Hepatocyte (in vitro differentiated cells): ENCODE measurements at regions not wholly inside any gene's neighbourhood (a gene's known extent, or its start where the extent isn't known, plus 50 kb on each side); places are given as distances from the start of the nearest gene placed in this dataset.

ENCODE experiments used
- DNase-seq: peaks from one replicate; pipeline ENCODE4 v3.0.0-alpha.2; 2016; ENCODE audit warnings: low spot score
- H2AFZ ChIP-seq: fragments of 200-600 bp; sonication (generic); 2 replicates; pipeline ENCODE4 v1.6.0; 2016; ENCODE audit warnings: antibody characterized with exemption, mild to moderate bottlenecking
- H3K27ac ChIP-seq: fragments of 200-600 bp; sonication (generic); 2 replicates; pipeline ENCODE4 v1.5.1; 2016; ENCODE audit warnings: mild to moderate bottlenecking
- H3K27me3 ChIP-seq: fragments of 200-600 bp; sonication (generic); 2 replicates; pipeline ENCODE4 v1.6.1; 2016
- H3K36me3 ChIP-seq: fragments of 200-600 bp; sonication (generic); replicated peaks from 2 replicates; pipeline ENCODE4 v1.5.1; 2016; ENCODE audit warnings: low read depth; ENCODE audit not compliant: insufficient read depth
- H3K4me1 ChIP-seq: fragments of 200-600 bp; sonication (generic); 2 replicates; pipeline ENCODE4 v1.5.1; 2016; ENCODE audit warnings: mild to moderate bottlenecking, moderate library complexity; ENCODE audit not compliant: insufficient read depth
- H3K4me2 ChIP-seq: fragments of 200-600 bp; sonication (generic); 2 replicates; pipeline ENCODE4 v1.6.0; 2016
- H3K4me3 ChIP-seq: fragments of 200-600 bp; sonication (generic); 2 replicates; pipeline ENCODE4 v1.5.1; 2016; ENCODE audit warnings: mild to moderate bottlenecking
- H3K79me2 ChIP-seq: fragments of 200-600 bp; sonication (generic); 2 replicates; pipeline ENCODE4 v1.6.0; 2017; ENCODE audit warnings: mild to moderate bottlenecking
- H3K9me2 ChIP-seq: fragments of 200-600 bp; sonication (generic); replicated peaks from 2 replicates; pipeline ENCODE4 v1.6.0; 2017; ENCODE audit warnings: mild to moderate bottlenecking; ENCODE audit not compliant: insufficient read depth
- H3K9me3 ChIP-seq: fragments of 200-600 bp; sonication (generic); 2 replicates; pipeline ENCODE4 v1.5.1; 2016; ENCODE audit warnings: low read depth, mild to moderate bottlenecking
- H4K20me1 ChIP-seq: fragments of 200-600 bp; sonication (generic); 2 replicates; pipeline ENCODE4 v1.6.0; 2016; ENCODE audit warnings: mild to moderate bottlenecking; ENCODE audit not compliant: insufficient read depth, poor library complexity, severe bottlenecking
- CTCF ChIP-seq: fragments of 200-600 bp; sonication (generic); IDR thresholded peaks from 2 replicates; pipeline ENCODE4 v1.5.1; 2016; ENCODE audit warnings: antibody characterized with exemption, mild to moderate bottlenecking; ENCODE audit not compliant: poor library complexity
- EZH2 ChIP-seq: fragments of 200-600 bp; sonication (generic); IDR thresholded peaks from 2 replicates; pipeline ENCODE4 v1.6.1; 2016; ENCODE audit warnings: antibody characterized with exemption, mild to moderate bottlenecking, borderline replicate concordance
- EZH2phosphoT487 ChIP-seq: fragments of 200-600 bp; sonication (generic); IDR thresholded peaks from one replicate; pipeline ENCODE4 v1.6.1; 2018; ENCODE audit warnings: antibody characterized with exemption, mild to moderate bottlenecking, low read depth, moderate library complexity; ENCODE audit not compliant: unreplicated experiment, severe bottlenecking
- WGBS: methylation state at CpG from one replicate; pipeline ENCODE4 v1.1.6; 2016; ENCODE audit warnings: low lambda C conversion rate; ENCODE audit errors: missing lambda C conversion rate; 5-methylcytosine and 5-hydroxymethylcytosine counted together

GRCh38 chr2:16375981-16376380 lies 289.7 kb downstream of the CYRIA start:
- Histone ChIP-seq H3K9me2 (no peaks in the 10 kb centered on the region), H3K36me3 (no peaks in the 10 kb centered on the region), H3K27ac (no peak overlapping the region), H3K4me3 (no peak overlapping the region), H3K4me2 (no peak overlapping the region), H3K27me3 (no peaks in the 10 kb centered on the region), H3K79me2 (no peaks in the 10 kb centered on the region), H3K9me3 (no peaks in the 10 kb centered on the region), H4K20me1 (no peaks in the 10 kb centered on the region), H2AFZ (no peak overlapping the region), H3K4me1 (no peaks in the 10 kb centered on the region)
- WGBS, result 83% methylated on average over 4 of the region's 4 CpGs
- no peak for DNase-seq
- no peak for TF ChIP-seq CTCF
- no peak for TF ChIP-seq EZH2
- TF ChIP-seq EZH2phosphoT487, result no peak

GRCh38 chr2:16375351-16375750 lies 290.3 kb downstream of the CYRIA start:
- DNase-seq, result no peak
- Histone ChIP-seq H2AFZ (no peak overlapping the region), H3K4me3 (no peak overlapping the region), H3K27ac (no peak overlapping the region), H3K4me2 (no peak overlapping the region), H3K27me3 (no peaks in the 10 kb centered on the region), H4K20me1 (no peaks in the 10 kb centered on the region), H3K36me3 (no peaks in the 10 kb centered on the region), H3K9me2 (no peaks in the 10 kb centered on the region), H3K9me3 (no peaks in the 10 kb centered on the region), H3K79me2 (no peaks in the 10 kb centered on the region), H3K4me1 (no peaks in the 10 kb centered on the region)
- TF ChIP-seq EZH2phosphoT487 (no peak), CTCF (no peak), EZH2 (no peak)
- 87% methylated on average over 2 of the region's 2 CpGs for WGBS

GRCh38 chr2:16374671-16375070 lies 291.0 kb downstream of the CYRIA start:
- no peaks in the 10 kb centered on the region for H3K9me3 ChIP-seq
- 93% methylated on average over 6 of the region's 6 CpGs for WGBS

More at GRCh38 chr2:16374671-16375070, 291.0 kb downstream of the CYRIA start:
- H3K9me2 ChIP-seq, result no peaks in the 10 kb centered on the region
- DNase-seq, result no peak
- H2AFZ ChIP-seq, result no peak overlapping the region
- H3K79me2 ChIP-seq, result no peaks in the 10 kb centered on the region
- TF ChIP-seq EZH2 (no peak), CTCF (no peak), EZH2phosphoT487 (no peak)
- no peak overlapping the region for H3K27ac ChIP-seq
- H3K27me3 ChIP-seq, result no peaks in the 10 kb centered on the region
- no peak overlapping the region for H3K4me3 ChIP-seq
- H4K20me1 ChIP-seq, result no peaks in the 10 kb centered on the region
- H3K4me1 ChIP-seq, result no peaks in the 10 kb centered on the region
- H3K36me3 ChIP-seq, result no peaks in the 10 kb centered on the region
- no peak overlapping the region for H3K4me2 ChIP-seq
